Thyroid gland (tissue), 4 donors: ENCODE measurements at regions not wholly inside any gene's neighbourhood (a gene's known extent, or its start where the extent isn't known, plus 50 kb on each side); places are given as distances from the start of the nearest gene placed in this dataset.

Source experiments
- DNase-seq, 2 donors: peaks; one replicate each; pipeline ENCODE4 v3.0.0-alpha.2; 2019
- H3K27ac ChIP-seq, 3 donors: fragments of 200-600 bp; sonication (generic); 1 replicate in 2 of 3; 2 replicates in 1 of 3; pipeline ENCODE4 v1.5.1; 2016 to 2019; ENCODE audit warnings: mild to moderate bottlenecking in 1 of 3, moderate library complexity in 1 of 3
- H3K27me3 ChIP-seq: fragments of 200-600 bp; sonication (generic); one replicate; pipeline ENCODE4 v1.5.1; 2019
- H3K36me3 ChIP-seq, 2 donors: fragments of 200-600 bp; sonication (generic); one replicate each; pipeline ENCODE4 v1.5.1; 2016 to 2019
- H3K4me1 ChIP-seq, 2 donors: fragments of 200-600 bp; sonication (generic); one replicate each; pipeline ENCODE4 v1.5.1; 2017 to 2019
- H3K4me3 ChIP-seq, 3 donors: fragments of 200-600 bp; sonication (generic); replicated peaks in 1 of 3; 1 replicate in 2 of 3; 2 replicates in 1 of 3; pipeline ENCODE4 v1.5.1; 2016; ENCODE audit warnings: mild to moderate bottlenecking in 1 of 3
- H3K9me3 ChIP-seq: fragments of 200-600 bp; sonication (generic); one replicate; pipeline ENCODE4 v1.5.1; 2017
- POLR2A ChIP-seq, 2 donors: fragments of 450-650 bp; IDR thresholded peaks; one replicate each; pipeline ENCODE4 v1.6.1; 2017; ENCODE audit warnings: antibody characterized with exemption in 2 of 2, mild to moderate bottlenecking in 2 of 2, moderate library complexity in 1 of 2
- WGBS, 2 donors: methylation state at CpG; one replicate each; pipeline ENCODE4 v1.1.5; 2017; 5-methylcytosine and 5-hydroxymethylcytosine counted together
- intact Hi-C: fragments of 100-400 bp; cut with DNase I; formaldehyde crosslinking; loops from one replicate; pipeline ENCODE4 v1.15.1; 2023
- TF ChIP-seq, protein P1 (sequence below), 6 experiments: fragments of 200-600 bp in 3 of 6; fragments of 450-650 bp in 3 of 6; sonication (generic) in 3 of 6; IDR thresholded peaks; one replicate each; pipeline ENCODE4 v1.5.1; 2016 to 2019; ENCODE audit warnings: antibody characterized with exemption in 6 of 6, mild to moderate bottlenecking in 2 of 6, inconsistent platforms in 1 of 6, moderate library complexity in 1 of 6

- Histone ChIP-seq H3K4me3 (no peak overlapping the region), H3K9me3 (no peaks in the 10 kb centered on the region), H3K4me1 (no peaks in the 10 kb centered on the region), H3K36me3 (no peaks in the 10 kb centered on the region), H3K27me3 (no peaks in the 10 kb centered on the region), H3K27ac (no peak overlapping the region)
- 76% methylated on average over 6 of the region's 6 CpGs for WGBS, 2 donors
- no peak for DNase-seq
- intact Hi-C loops: no loop called here
- TF ChIP-seq, protein P1, sequence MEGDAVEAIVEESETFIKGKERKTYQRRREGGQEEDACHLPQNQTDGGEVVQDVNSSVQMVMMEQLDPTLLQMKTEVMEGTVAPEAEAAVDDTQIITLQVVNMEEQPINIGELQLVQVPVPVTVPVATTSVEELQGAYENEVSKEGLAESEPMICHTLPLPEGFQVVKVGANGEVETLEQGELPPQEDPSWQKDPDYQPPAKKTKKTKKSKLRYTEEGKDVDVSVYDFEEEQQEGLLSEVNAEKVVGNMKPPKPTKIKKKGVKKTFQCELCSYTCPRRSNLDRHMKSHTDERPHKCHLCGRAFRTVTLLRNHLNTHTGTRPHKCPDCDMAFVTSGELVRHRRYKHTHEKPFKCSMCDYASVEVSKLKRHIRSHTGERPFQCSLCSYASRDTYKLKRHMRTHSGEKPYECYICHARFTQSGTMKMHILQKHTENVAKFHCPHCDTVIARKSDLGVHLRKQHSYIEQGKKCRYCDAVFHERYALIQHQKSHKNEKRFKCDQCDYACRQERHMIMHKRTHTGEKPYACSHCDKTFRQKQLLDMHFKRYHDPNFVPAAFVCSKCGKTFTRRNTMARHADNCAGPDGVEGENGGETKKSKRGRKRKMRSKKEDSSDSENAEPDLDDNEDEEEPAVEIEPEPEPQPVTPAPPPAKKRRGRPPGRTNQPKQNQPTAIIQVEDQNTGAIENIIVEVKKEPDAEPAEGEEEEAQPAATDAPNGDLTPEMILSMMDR (IDR thresholded peaks at IDR 0.05): no peak
- TF ChIP-seq POLR2A (IDR thresholded peaks at IDR 0.05): no peak
Measured at GRCh38 chr10:129413024-129413423, 54.0 kb upstream of the MGMT start.

- no peak overlapping the region for H3K4me3 ChIP-seq
- DNase-seq: no peak
- H3K27ac ChIP-seq: no peak overlapping the region
- intact Hi-C loops: no loop called here
- no peaks in the 10 kb centered on the region for H3K9me3 ChIP-seq
- TF ChIP-seq, protein P1 (IDR thresholded peaks at IDR 0.05): no peak
- no peak for TF ChIP-seq POLR2A (IDR thresholded peaks at IDR 0.05)
- 75 to 76% methylated on average over 31 of the region's 31 CpGs for WGBS, 2 donors
- no peaks in the 10 kb centered on the region for H3K4me1 ChIP-seq
- no peaks in the 10 kb centered on the region for H3K27me3 ChIP-seq
- H3K36me3 ChIP-seq: no peaks in the 10 kb centered on the region
Measured at GRCh38 chr10:129415215-129416140, 51.6 kb upstream of the MGMT start.

DNA sequence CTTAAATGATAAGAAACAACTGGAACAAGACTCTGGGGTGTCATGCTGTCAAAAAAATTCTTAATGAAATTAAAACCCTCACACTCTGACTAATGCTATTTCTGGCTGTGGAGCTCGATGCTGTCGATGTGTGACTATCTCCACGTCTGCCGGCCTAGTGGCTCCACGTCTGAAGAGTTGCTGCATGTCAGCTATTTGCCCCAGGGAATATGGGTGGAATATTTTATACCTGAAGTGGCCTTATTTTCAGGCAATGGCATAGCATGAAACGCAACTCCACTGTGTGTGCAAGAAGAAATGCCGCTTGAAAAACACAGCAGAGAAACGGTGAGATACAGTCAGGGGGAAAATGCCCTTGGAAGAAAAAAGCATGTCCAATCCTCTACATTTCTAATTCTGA lies 50.9 kb upstream of the MGMT start:
- Histone ChIP-seq H3K27me3 (no peaks in the 10 kb centered on the region), H3K4me3 (no peak overlapping the region), H3K9me3 (no peaks in the 10 kb centered on the region), H3K27ac (no peak overlapping the region), H3K4me1 (no peaks in the 10 kb centered on the region), H3K36me3 (no peaks in the 10 kb centered on the region)
- WGBS, 2 donors: 80 to 89% methylated on average over 8 of the region's 8 CpGs
- intact Hi-C loops: no loop called here
- DNase-seq: no peak
- no peak for TF ChIP-seq POLR2A (IDR thresholded peaks at IDR 0.05)
- TF ChIP-seq, protein P1 (IDR thresholded peaks at IDR 0.05): no peak

DNA sequence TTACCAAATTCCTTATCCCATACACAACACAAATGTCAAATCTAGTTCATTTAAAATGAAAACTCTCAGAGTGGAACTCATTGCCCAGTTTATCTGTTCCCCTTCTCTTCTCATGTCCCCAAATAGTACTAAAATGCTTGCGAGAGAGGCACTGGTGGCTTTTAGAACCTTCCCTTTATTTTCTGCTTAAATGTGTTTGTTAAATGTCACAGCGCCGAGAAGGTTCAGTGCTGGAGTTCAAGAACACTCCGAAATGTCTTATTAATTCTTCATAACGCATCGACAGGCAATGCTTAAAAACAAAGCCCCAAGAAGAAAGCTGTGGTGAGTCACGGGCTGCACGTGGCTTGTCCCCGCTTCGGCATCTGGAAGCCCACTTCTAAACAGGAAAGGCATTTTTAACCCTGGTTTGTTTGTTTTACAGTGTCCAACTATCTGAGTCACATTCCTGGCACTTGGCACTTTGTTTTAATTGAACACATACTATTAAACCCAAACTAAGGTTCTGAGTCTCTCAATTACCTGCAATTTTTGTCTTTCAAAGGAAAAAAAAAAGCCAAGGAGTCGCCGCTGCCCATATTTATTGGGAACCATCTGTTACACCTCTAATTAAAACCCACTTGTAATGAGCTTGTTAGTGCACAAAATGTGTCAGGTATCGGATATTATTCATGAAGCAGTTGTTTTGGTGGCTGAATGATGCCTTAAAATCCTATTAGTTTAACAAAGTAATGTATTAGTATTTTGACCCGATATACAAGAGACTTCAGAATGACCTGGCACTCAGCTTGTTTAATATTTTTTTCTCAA lies 49.9 kb upstream of the MGMT start:
- WGBS, 2 donors: 50 to 57% methylated on average over 14 of the region's 14 CpGs
- no peaks in the 10 kb centered on the region for H3K27me3 ChIP-seq
- no peak overlapping the region for H3K27ac ChIP-seq
- peak in 1 of 2 donors; percentile 10 for DNase-seq
- H3K9me3 ChIP-seq: no peaks in the 10 kb centered on the region
- H3K4me3 ChIP-seq: no peak overlapping the region
- TF ChIP-seq, protein P1 (IDR thresholded peaks at IDR 0.05): no peak
- TF ChIP-seq POLR2A (IDR thresholded peaks at IDR 0.05): no peak
- intact Hi-C loops: no loop called here
- no peaks in the 10 kb centered on the region for H3K4me1 ChIP-seq
- H3K36me3 ChIP-seq: no peaks in the 10 kb centered on the region
